Stimulated activated CD4-positive, alpha-beta T cell treated with anti-CD3 and anti-CD28 coated beads, Interleukin-1b, Interleukin-23, amount 100 ng/mL, for 48 hours (primary cell): ENCODE measurements at regions not wholly inside any gene's neighbourhood (a gene's known extent, or its start where the extent isn't known, plus 50 kb on each side); places are given as distances from the start of the nearest gene placed in this dataset.
"Not testable (repeated sequence)": the region's sequence is repeated elsewhere in the genome, so short reads cannot be mapped to it uniquely, and the experiment has no call there.

ENCODE experiments used
- DNase-seq: peaks from one replicate; pipeline ENCODE4 v3.0.0-alpha.2; 2020

DNA sequence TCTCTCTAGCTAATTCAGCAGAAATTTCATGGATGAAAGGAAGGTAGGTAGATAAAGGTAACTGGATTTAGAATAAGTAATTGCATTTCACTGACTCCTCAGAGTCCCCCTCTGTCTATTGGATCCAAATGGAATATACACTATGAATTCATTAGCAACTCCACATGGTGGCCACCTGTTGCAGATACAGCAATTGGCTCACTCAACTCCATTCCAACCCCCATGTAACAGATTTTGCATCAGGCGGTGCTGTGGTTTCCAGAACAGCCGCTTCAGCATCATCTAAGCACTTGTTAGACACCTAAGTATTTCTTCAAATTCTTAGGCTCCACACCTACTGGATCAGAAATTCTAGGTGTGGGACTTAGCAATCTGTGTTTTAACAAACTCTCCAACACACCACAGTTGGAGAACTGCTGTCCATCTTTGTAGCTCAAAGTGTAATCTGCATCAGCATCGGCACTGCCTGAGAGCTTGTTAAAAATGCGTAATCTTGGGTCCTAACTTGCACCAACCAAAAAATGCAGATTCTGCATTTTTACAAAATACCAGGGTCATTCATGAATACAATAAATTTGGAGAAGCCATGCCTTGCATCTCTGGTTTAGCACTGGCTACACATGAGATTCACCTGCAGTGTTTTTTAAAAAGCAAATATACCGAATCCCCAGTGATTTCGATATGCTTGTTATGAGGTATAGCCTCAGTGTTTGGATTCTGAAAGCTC lies 413.8 kb upstream of the CD180 start:
- DNase-seq, result no peak

- DNase-seq, result no peak
Observed at GRCh38 chr5:67607958-67608357, 411.4 kb upstream of the CD180 start.

DNA sequence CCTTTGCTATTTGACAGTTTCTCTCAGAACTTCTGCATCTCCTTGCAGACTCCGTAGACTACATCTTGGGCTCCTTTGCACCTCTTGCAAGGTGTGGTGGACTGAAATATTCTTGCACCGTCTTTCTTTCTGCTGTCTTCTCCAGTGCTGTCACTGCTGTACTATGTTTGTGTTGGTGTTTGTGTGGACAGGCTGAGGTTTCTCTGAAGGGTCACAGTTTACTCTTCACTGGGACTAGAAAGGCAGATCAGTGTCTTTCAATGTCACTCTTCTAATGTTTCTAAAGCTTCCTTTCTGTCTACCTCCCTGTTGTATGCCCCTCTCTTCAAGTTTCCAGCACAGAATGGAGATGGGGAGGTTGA lies 410.0 kb upstream of the CD180 start:
- no peak for DNase-seq

GRCh38 chr5:67605730-67606585 lies 409.4 kb upstream of the CD180 start:
- DNase-seq, result no peak

- no peak for DNase-seq
Observed at GRCh38 chr5:67591491-67591890, 394.9 kb upstream of the CD180 start.

DNA sequence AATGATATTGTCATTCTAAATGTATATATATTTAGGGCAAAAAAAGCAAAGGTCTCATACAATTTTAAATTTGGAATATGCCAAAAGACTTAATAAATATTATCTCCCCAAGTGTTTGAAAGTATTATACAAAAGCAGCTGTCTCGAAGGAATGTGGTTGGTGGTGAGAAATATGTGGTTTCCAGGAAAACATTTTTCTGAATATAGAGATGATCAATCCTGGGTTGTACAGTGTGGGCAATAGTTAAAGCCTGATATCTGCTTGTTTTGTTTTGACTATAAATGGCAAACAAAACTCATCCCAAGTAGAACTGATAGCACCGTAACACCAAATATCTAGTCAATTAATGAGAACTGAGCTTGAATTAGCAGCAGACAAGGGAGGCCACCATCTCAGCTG lies 391.8 kb upstream of the CD180 start:
- no peak for DNase-seq

DNA sequence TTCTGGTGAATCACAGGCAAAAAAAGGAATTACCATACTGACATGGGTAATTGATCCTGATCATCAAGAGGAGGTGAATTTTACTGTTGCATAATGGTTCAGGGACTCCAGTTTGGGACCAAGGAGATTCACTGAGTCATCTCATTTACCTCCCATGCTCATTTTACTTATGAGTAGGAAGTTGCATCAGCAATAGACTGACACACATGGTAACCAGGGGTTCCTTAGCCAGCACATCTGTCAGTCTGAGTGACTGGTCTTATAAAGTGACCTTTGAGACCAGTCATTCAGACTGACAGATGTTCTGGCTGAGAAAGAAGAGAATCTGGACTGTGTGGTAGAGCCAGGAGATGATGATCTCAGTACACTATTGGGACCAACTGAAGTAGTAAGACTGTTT lies 384.6 kb upstream of the CD180 start:
- DNase-seq, result no peak

- no peak for DNase-seq
Observed at GRCh38 chr5:67578011-67578410, 381.4 kb upstream of the CD180 start.

- DNase-seq, result no peak
Observed at GRCh38 chr5:67577424-67577823, 380.8 kb upstream of the CD180 start.

- no peak for DNase-seq
Observed at GRCh38 chr5:67576112-67576511, 379.5 kb upstream of the CD180 start.

DNA sequence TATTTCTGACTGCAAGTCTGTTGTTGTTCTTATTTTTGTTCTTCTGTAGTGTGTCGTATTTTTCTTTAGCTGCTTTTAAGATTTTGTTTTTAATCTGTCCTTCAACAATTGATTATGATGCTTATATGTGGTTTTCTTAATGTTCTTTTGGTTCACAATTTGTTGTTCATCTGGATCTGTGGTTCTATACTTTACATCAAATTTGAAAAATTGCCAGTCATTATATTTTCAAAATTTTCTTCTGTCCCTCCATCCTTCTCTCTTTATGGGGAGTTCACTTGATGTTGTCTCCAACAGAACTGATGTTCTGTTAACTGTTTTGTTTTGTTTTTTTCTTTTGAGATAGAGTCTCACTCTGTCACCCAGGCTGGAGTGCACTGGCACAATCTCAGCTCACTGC lies 378.5 kb upstream of the CD180 start:
- no peak for DNase-seq

DNA sequence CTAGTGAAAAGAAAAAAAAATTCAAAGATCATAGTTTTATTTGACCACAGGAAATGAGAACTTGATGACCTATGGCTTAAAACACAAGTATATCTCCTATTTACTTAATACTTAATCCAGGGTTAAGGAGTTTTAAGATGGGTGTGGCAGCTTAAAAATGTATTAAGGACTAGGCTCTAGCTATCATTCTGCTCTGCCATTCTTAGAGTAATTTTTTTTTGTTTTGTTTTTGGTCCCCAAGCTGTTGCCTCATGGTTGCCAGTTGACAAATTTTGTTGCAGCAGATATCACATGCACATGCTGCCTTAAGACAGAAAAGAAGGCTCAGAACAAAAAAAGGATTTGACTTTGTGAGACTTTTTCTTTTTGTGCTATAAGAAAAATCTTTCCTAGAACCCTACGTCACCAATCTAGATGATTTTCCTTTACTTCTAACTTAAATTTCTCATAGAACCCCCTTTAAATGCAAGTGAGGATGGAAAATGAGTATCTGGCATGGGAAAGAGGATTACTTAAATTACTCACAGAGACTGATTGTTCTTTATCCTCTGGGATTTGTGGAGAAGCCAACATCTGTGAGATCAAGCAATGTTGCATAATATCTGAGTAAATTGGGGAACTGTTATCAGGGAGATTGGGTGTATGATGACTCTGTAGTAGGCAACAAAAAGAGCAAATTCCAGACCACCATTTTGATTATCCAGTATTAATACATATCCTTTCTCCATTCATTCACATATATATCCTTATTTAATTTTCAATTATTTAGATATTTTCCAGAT lies 364.7 kb upstream of the CD180 start:
- DNase-seq, result no peak

DNA sequence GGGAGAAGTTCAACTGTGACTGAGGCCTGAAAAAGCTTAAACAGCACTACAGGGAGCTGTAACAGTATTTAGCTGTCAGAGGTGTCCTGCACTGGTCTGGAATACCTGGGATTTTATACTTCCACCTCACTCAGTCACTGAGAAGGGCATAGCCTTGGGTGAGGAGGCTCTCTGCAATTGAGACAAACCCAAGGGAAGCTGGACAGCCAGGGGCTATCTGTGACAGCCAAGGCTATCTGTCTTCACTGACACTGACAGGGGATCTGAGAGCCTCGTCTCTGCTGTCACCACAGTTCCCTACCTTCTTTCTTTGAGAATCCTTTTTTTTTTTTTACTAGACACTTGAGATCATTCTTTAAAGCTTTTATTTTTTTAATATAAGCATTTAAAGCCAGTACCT lies 356.2 kb upstream of the CD180 start:
- no peak for DNase-seq

DNA sequence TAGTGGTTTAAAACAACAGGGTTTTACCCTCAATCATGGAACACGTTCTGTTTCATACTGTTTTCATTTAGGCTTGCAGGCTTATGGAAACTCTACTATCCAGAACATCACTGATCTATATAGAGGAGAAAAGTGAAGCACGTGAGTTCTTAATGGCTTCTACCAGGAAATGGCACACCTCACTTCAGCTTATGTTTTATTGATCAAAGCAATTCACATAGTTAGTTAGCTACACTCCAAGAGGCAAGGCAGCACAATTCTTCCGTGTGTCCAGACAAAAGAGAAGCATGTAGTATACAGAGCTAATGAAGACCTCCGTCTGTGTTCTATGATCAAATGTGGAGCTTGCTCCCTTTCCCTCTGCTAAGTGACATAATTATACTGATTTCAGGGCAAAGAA lies 353.3 kb upstream of the CD180 start:
- DNase-seq, result no peak

DNA sequence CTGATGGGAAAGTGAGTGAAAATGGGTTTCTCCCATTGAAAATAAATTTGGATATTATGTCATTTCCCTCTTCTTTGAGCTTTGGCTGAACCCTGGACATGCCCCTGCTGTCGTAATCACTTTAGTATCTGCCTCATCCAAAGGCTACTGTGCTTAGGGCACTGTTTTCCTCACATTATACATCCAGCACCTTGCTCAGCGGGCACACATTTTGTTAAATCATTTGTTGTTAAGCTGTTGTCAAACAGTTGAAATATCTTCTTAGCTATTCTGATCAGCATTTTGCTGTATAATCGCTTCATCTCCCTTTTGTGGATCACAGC lies 352.7 kb upstream of the CD180 start:
- DNase-seq, result no peak

- DNase-seq, result no peak
Observed at GRCh38 chr5:67548520-67549295, 352.1 kb upstream of the CD180 start.

GRCh38 chr5:67547682-67548081 lies 351.1 kb upstream of the CD180 start:
- no peak for DNase-seq

GRCh38 chr5:67544942-67545341 lies 348.3 kb upstream of the CD180 start:
- not testable (repeated sequence) for DNase-seq

- DNase-seq, result no peak
Observed at GRCh38 chr5:67543720-67544270, 347.2 kb upstream of the CD180 start.

DNA sequence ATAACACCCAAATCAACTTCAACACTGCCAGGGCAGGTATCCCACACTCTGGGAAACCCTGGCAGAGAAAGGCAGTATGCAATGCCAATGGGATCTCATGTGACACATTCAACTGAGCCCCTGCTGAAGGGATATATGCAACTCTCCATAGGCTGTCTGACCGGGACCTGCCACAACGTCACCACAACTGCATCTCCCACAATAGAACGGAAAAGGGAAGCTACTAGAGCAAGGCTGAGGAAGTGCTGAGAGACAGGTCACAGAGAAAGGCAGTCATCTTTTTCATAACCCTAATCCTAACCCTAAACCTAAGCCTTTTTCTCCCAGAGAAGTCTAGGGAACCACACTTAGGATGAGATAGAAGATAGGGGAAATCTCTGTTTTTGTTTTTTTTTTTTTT lies 345.9 kb upstream of the CD180 start:
- DNase-seq, result no peak

GRCh38 chr5:67541875-67542274 lies 345.3 kb upstream of the CD180 start:
- no peak for DNase-seq

DNA sequence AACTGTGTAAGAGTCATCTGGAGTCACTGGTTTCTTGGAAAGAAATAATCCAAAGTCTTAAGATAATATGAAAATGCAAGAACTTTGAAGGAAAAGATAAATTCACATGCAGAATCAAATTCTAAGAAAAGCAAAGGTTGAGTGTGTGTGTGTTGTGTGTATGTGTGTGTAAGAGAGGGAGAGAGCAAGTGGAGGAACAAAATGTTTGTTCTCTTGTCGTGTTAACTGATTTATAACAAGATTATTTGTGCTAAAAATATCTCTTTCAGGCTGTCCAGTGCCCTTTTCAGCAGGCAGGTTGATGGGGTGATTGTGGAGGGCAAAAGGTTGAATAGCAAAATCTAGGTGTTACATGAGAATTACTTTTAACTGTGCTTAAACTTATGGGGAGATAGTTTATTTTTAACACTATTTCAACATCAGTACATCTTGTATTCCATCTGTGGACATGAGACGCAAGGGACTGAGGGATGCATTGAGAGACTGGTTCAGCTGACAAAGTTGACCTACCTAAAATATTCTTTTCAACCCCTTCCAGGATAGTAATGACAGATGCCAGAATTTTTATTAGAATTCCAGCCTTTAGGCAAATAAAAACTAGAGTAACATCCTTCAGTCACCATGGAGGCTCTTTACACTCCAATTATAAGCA lies 342.4 kb upstream of the CD180 start:
- no peak for DNase-seq
